OCI-LY1 (cell line): ENCODE measurements at regions not wholly inside any gene's neighbourhood (a gene's known extent, or its start where the extent isn't known, plus 50 kb on each side); places are given as distances from the start of the nearest gene placed in this dataset.
"Not testable (repeated sequence)": the region's sequence is repeated elsewhere in the genome, so short reads cannot be mapped to it uniquely, and the experiment has no call there.

Experiments
- H2AFZ ChIP-seq: fragments of 200-600 bp; sonication (generic), shearing (Covaris generic); 2 replicates; pipeline ENCODE4 v1.6.0; 2014; ENCODE audit warnings: antibody characterized with exemption, mild to moderate bottlenecking, low read length
- H3F3A ChIP-seq: fragments of 200-600 bp; sonication (generic), shearing (Covaris generic); 2 replicates; pipeline ENCODE4 v1.6.0; 2014; ENCODE audit warnings: mild to moderate bottlenecking, antibody characterized with exemption, low read length, moderate library complexity; ENCODE audit not compliant: insufficient read depth
- H3K27ac ChIP-seq: fragments of 200-600 bp; sonication (generic); 2 replicates; pipeline ENCODE4 v1.5.1; 2014; ENCODE audit warnings: low read length, mixed run types, mild to moderate bottlenecking, low read depth; ENCODE audit not compliant: poor library complexity, severe bottlenecking
- H3K27me3 ChIP-seq: fragments of 200-600 bp; sonication (generic); 2 replicates; pipeline ENCODE4 v1.6.0; 2014; ENCODE audit warnings: antibody characterized with exemption, mild to moderate bottlenecking, low read length, moderate library complexity; ENCODE audit not compliant: insufficient read depth
- H3K36me3 ChIP-seq: fragments of 200-600 bp; sonication (generic); 2 replicates; pipeline ENCODE4 v1.6.1; 2014; ENCODE audit warnings: mild to moderate bottlenecking, antibody characterized with exemption, low read length, moderate library complexity, mixed read lengths; ENCODE audit not compliant: insufficient read depth
- H3K4me1 ChIP-seq: fragments of 200-600 bp; sonication (generic); 2 replicates; pipeline ENCODE4 v1.5.1; 2014; ENCODE audit warnings: mild to moderate bottlenecking, low read length, moderate library complexity; ENCODE audit not compliant: insufficient read depth, severe bottlenecking
- H3K4me2 ChIP-seq: fragments of 200-600 bp; sonication (generic), shearing (Covaris generic); 2 replicates; pipeline ENCODE4 v1.6.1; 2014; ENCODE audit warnings: low read length
- H3K4me3 ChIP-seq: fragments of 200-600 bp; sonication (generic); 2 replicates; pipeline ENCODE4 v1.5.1; 2014; ENCODE audit warnings: low read length, low read depth, mild to moderate bottlenecking, mixed read lengths; ENCODE audit not compliant: poor library complexity, severe bottlenecking
- H3K79me2 ChIP-seq: fragments of 200-600 bp; shearing (Covaris generic); 2 replicates; pipeline ENCODE4 v1.6.1; 2016; ENCODE audit warnings: mixed run types, low read length, mixed read lengths; ENCODE audit not compliant: insufficient read depth
- H3K9ac ChIP-seq: fragments of 200-600 bp; sonication (generic), shearing (Covaris generic); 2 replicates; pipeline ENCODE4 v1.6.1; 2014; ENCODE audit warnings: mild to moderate bottlenecking, low read length, mixed read lengths
- H3K9me2 ChIP-seq: fragments of 200-600 bp; sonication (generic), shearing (Covaris generic); 2 replicates; pipeline ENCODE4 v1.6.1; 2014; ENCODE audit warnings: low read depth, mild to moderate bottlenecking, low read length, mixed read lengths
- H3K9me3 ChIP-seq: fragments of 200-600 bp; shearing (Covaris generic); 2 replicates; pipeline ENCODE4 v1.6.1; 2014; ENCODE audit warnings: low read length, mixed read lengths
- H4K20me1 ChIP-seq: fragments of 200-600 bp; sonication (generic), shearing (Covaris generic); 2 replicates; pipeline ENCODE4 v1.6.0; 2016; ENCODE audit warnings: mild to moderate bottlenecking, low read length; ENCODE audit not compliant: insufficient read depth
- EZH2 ChIP-seq: fragments of 200-600 bp; sonication (generic), shearing (Covaris generic); IDR thresholded peaks from 2 replicates; pipeline ENCODE4 v1.8.0; 2017; ENCODE audit warnings: borderline replicate concordance, mixed run types, mild to moderate bottlenecking, antibody characterized with exemption, low read length, moderate library complexity, mixed read lengths
- TF ChIP-seq, protein P1 (sequence below): fragments of 200-600 bp; sonication (generic), shearing (Covaris generic); IDR thresholded peaks from 2 replicates; pipeline ENCODE4 v1.5.1; 2017; ENCODE audit warnings: mild to moderate bottlenecking, antibody characterized with exemption, low read length, moderate library complexity, mixed read lengths

- TF ChIP-seq, protein P1, sequence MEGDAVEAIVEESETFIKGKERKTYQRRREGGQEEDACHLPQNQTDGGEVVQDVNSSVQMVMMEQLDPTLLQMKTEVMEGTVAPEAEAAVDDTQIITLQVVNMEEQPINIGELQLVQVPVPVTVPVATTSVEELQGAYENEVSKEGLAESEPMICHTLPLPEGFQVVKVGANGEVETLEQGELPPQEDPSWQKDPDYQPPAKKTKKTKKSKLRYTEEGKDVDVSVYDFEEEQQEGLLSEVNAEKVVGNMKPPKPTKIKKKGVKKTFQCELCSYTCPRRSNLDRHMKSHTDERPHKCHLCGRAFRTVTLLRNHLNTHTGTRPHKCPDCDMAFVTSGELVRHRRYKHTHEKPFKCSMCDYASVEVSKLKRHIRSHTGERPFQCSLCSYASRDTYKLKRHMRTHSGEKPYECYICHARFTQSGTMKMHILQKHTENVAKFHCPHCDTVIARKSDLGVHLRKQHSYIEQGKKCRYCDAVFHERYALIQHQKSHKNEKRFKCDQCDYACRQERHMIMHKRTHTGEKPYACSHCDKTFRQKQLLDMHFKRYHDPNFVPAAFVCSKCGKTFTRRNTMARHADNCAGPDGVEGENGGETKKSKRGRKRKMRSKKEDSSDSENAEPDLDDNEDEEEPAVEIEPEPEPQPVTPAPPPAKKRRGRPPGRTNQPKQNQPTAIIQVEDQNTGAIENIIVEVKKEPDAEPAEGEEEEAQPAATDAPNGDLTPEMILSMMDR = no peak
- Histone ChIP-seq H3K9me3 (no peaks in the 10 kb centered on the region), H2AFZ (no peak overlapping the region), H3K79me2 (no peaks in the 10 kb centered on the region), H3K27me3 (no peaks in the 10 kb centered on the region), H3K4me1 (no peaks in the 10 kb centered on the region), H3K27ac (no peak overlapping the region), H3K9me2 (no peaks in the 10 kb centered on the region), H3K4me3 (no peak overlapping the region), H3F3A (no peaks in the 10 kb centered on the region), H3K9ac (no peak overlapping the region), H3K4me2 (no peak overlapping the region), H3K36me3 (no peaks in the 10 kb centered on the region), H4K20me1 (no peaks in the 10 kb centered on the region)
These were observed 351.3 kb downstream of the SLC7A11 start for GRCh38 chr4:137890812-137891211.

- H3F3A ChIP-seq = no peaks in the 10 kb centered on the region
- no peak overlapping the region for H2AFZ ChIP-seq
- no peak overlapping the region for H3K4me3 ChIP-seq
- H3K4me1 ChIP-seq = no peaks in the 10 kb centered on the region
- H3K27ac ChIP-seq = no peak overlapping the region
- H3K9ac ChIP-seq = no peak overlapping the region
- no peaks in the 10 kb centered on the region for H3K79me2 ChIP-seq
- H3K9me3 ChIP-seq = no peaks in the 10 kb centered on the region
- H3K27me3 ChIP-seq = no peaks in the 10 kb centered on the region
- H3K9me2 ChIP-seq = no peaks in the 10 kb centered on the region; the same call in 1 of the 2 replicates
- TF ChIP-seq EZH2 = no peak
- TF ChIP-seq, protein P1 = no peak
- H3K36me3 ChIP-seq = no peaks in the 10 kb centered on the region
- no peak overlapping the region for H3K4me2 ChIP-seq
- H4K20me1 ChIP-seq = no peaks in the 10 kb centered on the region
These were observed 349.3 kb upstream of the PCDH18 start for GRCh38 chr4:137881641-137882040.

DNA sequence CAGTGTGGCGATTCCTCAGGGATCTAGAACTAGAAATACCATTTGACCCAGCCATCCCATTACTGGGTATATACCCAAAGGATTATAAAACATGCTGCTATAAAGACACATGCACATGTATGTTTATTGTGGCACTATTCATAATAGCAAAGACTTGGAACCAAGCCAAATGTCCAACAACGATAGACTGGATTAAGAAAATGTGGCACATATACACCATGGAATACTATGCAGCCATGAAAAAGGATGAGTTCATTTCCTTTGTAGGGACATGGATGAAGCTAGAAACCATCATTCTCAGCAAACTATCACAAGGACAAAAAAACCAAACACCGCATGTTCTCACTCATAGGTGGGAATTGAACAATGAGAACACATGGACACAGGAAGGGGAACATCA is 335.8 kb upstream of the PCDH18 start:
- not testable (repeated sequence) for H3K4me2 ChIP-seq

GRCh38 chr4:137866671-137867070 is 334.4 kb upstream of the PCDH18 start:
- H3K79me2 ChIP-seq = no peaks in the 10 kb centered on the region
- H3K9me3 ChIP-seq = no peaks in the 10 kb centered on the region
- no peak overlapping the region for H3K4me2 ChIP-seq
- H3K27me3 ChIP-seq = no peaks in the 10 kb centered on the region
- no peaks in the 10 kb centered on the region for H3K4me1 ChIP-seq
- no peak for TF ChIP-seq EZH2
- TF ChIP-seq, protein P1 = no peak
- H3K4me3 ChIP-seq = no peak overlapping the region
- H3K36me3 ChIP-seq = no peaks in the 10 kb centered on the region
- H3K9ac ChIP-seq = no peak overlapping the region
- no peaks in the 10 kb centered on the region for H3F3A ChIP-seq
- no peak overlapping the region for H2AFZ ChIP-seq
- no peaks in the 10 kb centered on the region for H4K20me1 ChIP-seq
- no peak overlapping the region for H3K27ac ChIP-seq
- no peaks in the 10 kb centered on the region for H3K9me2 ChIP-seq

More for the DNA sequence above, 335.8 kb upstream of the PCDH18 start:
- H3K4me3 ChIP-seq, H3K9me3 ChIP-seq, H3K9me2 ChIP-seq, H3K36me3 ChIP-seq, H3K4me1 ChIP-seq, H3K79me2 ChIP-seq, H3K27ac ChIP-seq, H4K20me1 ChIP-seq, H3K9ac ChIP-seq, H3K27me3 ChIP-seq, H3F3A ChIP-seq, H2AFZ ChIP-seq: not testable (repeated sequence)
